PFSK-1 (cell line): ENCODE measurements at regions not wholly inside any gene's neighbourhood (a gene's known extent, or its start where the extent isn't known, plus 50 kb on each side); places are given as distances from the start of the nearest gene placed in this dataset.

Experiments used
- SIN3A ChIP-seq: IDR thresholded peaks from 2 replicates; pipeline ENCODE4 v1.6.1; 2012; ENCODE audit warnings: mild to moderate bottlenecking, low read length, moderate library complexity, borderline replicate concordance; ENCODE audit not compliant: insufficient read depth
- TAF1 ChIP-seq: IDR thresholded peaks from 2 replicates; pipeline ENCODE4 v1.6.1; 2012; ENCODE audit warnings: low read length, control low read depth, borderline replicate concordance; ENCODE audit not compliant: insufficient read depth

GRCh38 chr2:35986871-35987270 lies 368.7 kb upstream of the CRIM1 start:
- no peak for TF ChIP-seq TAF1
- no peak for TF ChIP-seq SIN3A
